Activated T-cell treated with anti-CD3 and anti-CD28 coated beads, Interleukin-2, amount 50 U/mL, for 72 hours (primary cell): ENCODE measurements at regions not wholly inside any gene's neighbourhood (a gene's known extent, or its start where the extent isn't known, plus 50 kb on each side); places are given as distances from the start of the nearest gene placed in this dataset.

Source experiments
- ATAC-seq, 2 donors: fragments of 150-1000 bp; cut with Tn5 transposase; replicated peaks in 1 of 2; 2 replicates each; pipeline ENCODE4 v1.10.0; 2021; ENCODE audit warnings: moderate library complexity in 2 of 2, mild to moderate bottlenecking in 1 of 2
- DNase-seq, 2 donors: peaks; one replicate each; pipeline ENCODE4 v3.0.0; 2021 to 2022; ENCODE audit warnings: mixed read lengths in 1 of 2
- H3K27ac Mint-ChIP-seq: one replicate; pipeline ENCODE4 v1.8.0; 2022; ENCODE audit warnings: mild to moderate bottlenecking, moderate library complexity, mixed read lengths
- H3K27me3 Mint-ChIP-seq: one replicate; pipeline ENCODE4 v1.8.0; 2022; ENCODE audit warnings: low read depth, mixed read lengths
- H3K36me3 Mint-ChIP-seq, 2 donors: one replicate each; pipeline ENCODE4 v1.8.0; 2022; ENCODE audit warnings: mixed read lengths in 2 of 2, mild to moderate bottlenecking in 1 of 2; ENCODE audit not compliant: insufficient read depth in 2 of 2
- H3K4me1 Mint-ChIP-seq: one replicate; pipeline ENCODE4 v1.8.0; 2022; ENCODE audit warnings: low read depth, mixed read lengths
- H3K4me3 Mint-ChIP-seq, 2 donors: one replicate each; pipeline ENCODE4 v1.8.0; 2022; ENCODE audit warnings: mild to moderate bottlenecking in 2 of 2, mixed read lengths in 2 of 2, moderate library complexity in 2 of 2
- H3K9me3 Mint-ChIP-seq, 2 donors: one replicate each; pipeline ENCODE4 v1.8.0; 2022; ENCODE audit warnings: mixed read lengths in 2 of 2

DNA sequence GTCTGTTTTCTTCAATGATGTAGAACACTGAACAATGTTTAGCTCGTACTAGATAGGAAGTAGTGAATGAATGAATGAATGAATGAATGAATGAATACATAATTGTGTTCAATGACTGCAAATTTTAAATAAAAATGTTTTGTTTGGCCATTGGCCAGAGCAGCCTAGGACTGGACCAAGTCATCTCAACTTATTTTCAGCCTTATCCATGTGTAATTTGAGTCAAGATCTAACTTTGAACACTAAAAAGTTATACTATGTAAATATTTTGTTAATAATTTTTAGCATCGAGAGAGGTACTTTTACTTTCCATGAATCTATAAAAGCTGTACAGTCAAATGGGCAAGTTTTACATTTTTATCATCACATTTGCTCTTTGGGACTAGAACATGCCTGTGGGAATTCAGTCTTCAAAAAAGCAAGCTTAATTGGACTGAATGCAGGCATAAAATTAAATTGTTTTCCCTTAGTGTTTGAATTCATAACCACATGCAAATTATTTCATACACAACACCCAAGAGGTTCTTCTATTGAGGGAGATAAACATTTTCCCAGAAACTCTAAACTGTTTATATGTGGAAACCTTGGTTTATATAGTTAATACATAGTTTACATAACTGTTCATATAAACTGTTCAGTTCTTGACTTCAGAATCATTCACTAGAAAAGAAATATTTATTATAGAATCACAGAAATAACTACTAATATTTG lies 222.1 kb upstream of the ANO3 start:
- ATAC-seq (no peak), DNase-seq (no peak)
- H3K4me3 Mint-ChIP-seq = no peak overlapping the region
- H3K36me3 Mint-ChIP-seq = no peaks in the 10 kb centered on the region
- no peak overlapping the region for H3K27ac Mint-ChIP-seq
- peaks cover 5% of the 10 kb centered on the region in 2 donors for H3K9me3 Mint-ChIP-seq
- H3K4me1 Mint-ChIP-seq = no peaks in the 10 kb centered on the region
- no peaks in the 10 kb centered on the region for H3K27me3 Mint-ChIP-seq

DNA sequence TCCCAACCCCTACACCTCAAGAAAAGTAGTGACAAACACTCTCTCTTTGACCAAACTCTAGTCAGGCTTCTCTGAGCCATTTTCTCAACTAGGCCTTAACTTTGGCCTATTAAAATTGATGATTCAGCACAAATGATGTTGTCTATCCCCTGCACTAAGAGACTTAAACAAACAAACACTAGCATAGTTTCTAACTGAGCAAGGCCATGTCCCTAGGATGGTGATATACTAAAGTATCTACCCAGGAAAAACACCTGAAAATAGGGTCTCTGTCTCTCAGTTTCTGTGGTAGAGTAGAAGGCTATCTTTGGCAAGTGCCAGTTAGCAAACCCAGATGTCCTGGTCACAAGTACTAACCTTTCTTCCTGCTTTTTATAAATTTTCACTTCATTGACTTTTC lies 219.7 kb upstream of the ANO3 start:
- Mint-ChIP-seq H3K27ac (no peak overlapping the region), H3K27me3 (no peaks in the 10 kb centered on the region), H3K4me3 (no peak overlapping the region), H3K9me3 (peaks cover 0 to 9% of the 10 kb centered on the region in 2 donors), H3K4me1 (no peaks in the 10 kb centered on the region), H3K36me3 (peaks cover 0 to 4% of the 10 kb centered on the region in 2 donors)
- ATAC-seq (no peak), DNase-seq (no peak)

DNA sequence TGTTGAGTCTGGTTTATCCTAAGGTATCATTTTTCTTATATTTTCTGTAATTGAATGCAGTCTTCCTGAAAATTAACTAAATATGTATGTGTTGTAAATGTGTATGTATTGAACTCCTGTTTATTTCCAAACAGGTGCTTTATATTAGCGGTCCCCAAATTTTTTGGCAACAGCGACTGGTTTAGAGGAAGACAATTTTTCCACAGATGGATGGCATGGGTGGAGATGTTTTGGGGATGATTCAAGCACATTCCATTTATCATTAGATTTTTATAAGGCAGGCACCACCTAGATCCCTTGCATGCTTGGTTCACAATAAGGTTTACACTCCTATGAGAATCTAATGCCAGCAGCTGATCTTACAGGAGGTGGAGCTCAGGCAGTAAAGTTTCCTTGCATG lies 210.5 kb upstream of the ANO3 start:
- ATAC-seq (no peak), DNase-seq (no peak)
- Mint-ChIP-seq H3K4me3 (no peak overlapping the region), H3K4me1 (no peaks in the 10 kb centered on the region), H3K27ac (no peak overlapping the region), H3K9me3 (peaks cover 1 to 3% of the 10 kb centered on the region in 2 donors), H3K27me3 (no peaks in the 10 kb centered on the region), H3K36me3 (peaks cover 0 to 1% of the 10 kb centered on the region in 2 donors)

DNA sequence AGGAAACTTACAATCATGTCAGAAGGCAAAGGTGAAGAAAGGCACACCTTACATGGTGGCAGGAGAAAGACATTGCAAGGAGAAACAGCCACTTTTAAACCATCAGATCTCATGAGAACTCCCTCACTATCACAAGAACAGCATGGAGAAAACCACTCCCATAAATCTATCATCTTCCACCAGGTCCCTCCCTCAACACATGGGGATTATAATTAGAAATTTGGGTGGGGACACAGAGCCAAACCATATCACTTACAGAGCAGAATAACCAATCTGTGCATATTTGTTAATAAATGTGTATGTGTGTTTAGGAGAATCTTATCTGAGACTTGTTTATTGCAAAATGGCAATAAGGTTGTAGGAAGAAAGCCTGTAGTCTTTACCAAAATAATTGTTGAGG lies 205.2 kb upstream of the ANO3 start:
- Mint-ChIP-seq H3K9me3 (peaks cover 6 to 12% of the 10 kb centered on the region in 2 donors), H3K36me3 (peaks cover 1 to 2% of the 10 kb centered on the region in 2 donors), H3K4me3 (no peak overlapping the region), H3K4me1 (no peaks in the 10 kb centered on the region), H3K27me3 (no peaks in the 10 kb centered on the region), H3K27ac (no peak overlapping the region)
- DNase-seq (no peak), ATAC-seq (no peak)

DNA sequence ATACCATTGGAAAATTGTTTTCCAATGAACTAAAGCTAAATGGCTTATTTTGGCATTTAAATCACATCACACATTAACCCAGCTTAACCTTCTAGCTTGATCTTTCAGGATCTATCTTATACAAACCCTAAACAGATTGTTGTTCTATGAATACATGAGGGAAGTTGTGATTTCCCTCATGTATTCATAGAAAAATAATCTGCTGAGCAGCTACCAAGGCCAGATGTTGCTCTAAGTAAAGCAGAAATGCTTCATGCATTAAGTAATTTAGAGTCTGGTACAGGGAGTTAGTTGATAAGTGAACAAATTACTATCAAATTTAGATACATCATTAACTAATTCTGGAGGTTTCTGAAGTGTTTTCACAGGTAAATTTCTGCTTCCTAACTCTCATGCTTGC lies 204.6 kb upstream of the ANO3 start:
- no peak overlapping the region for H3K27ac Mint-ChIP-seq
- ATAC-seq (no peak), DNase-seq (no peak)
- H3K4me3 Mint-ChIP-seq = no peak overlapping the region
- H3K9me3 Mint-ChIP-seq = peaks cover 6 to 12% of the 10 kb centered on the region in 2 donors
- peaks cover 1 to 2% of the 10 kb centered on the region in 2 donors for H3K36me3 Mint-ChIP-seq
- H3K4me1 Mint-ChIP-seq = no peaks in the 10 kb centered on the region
- no peaks in the 10 kb centered on the region for H3K27me3 Mint-ChIP-seq

DNA sequence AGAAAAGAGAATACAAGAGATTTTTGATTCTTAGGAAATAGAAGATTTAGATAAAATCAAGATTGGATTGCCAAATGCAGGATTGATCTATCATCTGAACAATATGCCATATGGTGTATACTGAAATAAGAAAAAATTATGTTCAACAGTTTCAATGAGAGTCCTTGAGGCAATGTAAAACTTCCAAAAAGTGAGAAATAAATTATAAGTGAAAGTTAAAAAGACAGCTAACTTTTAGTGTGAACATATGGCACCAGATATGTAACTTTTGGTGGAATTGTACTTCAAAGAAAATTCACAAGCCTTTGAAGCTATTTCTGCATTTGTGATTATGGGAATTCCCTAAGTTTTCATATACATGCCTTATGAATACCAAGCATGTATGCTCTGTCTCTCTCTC lies 200.5 kb upstream of the ANO3 start:
- H3K27ac Mint-ChIP-seq = no peak overlapping the region
- peaks cover 3 to 14% of the 10 kb centered on the region in 2 donors for H3K9me3 Mint-ChIP-seq
- H3K4me1 Mint-ChIP-seq = no peaks in the 10 kb centered on the region
- no peaks in the 10 kb centered on the region for H3K27me3 Mint-ChIP-seq
- H3K4me3 Mint-ChIP-seq = no peak overlapping the region
- DNase-seq = no peak
- peaks cover 0 to 2% of the 10 kb centered on the region in 2 donors for H3K36me3 Mint-ChIP-seq
- ATAC-seq = no peak

DNA sequence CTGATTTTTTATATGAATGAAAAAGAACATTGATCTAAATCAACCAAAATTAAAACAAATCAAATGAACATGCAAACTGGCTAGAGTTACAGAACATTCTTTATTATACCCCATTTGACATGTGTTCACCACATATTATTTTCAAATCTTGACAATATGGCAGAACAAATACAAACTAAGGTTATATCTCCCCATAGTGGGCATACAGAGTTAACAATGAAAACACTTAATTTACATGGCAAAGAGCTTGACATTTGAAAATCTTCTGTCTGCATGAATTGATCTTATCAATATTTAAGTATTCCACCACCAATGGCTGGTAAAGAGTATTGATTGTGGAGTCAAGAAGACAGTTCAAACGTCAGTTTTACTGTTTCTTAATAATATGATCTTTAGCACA lies 197.9 kb upstream of the ANO3 start:
- H3K27me3 Mint-ChIP-seq = no peaks in the 10 kb centered on the region
- H3K4me3 Mint-ChIP-seq = no peak overlapping the region
- DNase-seq = no peak
- H3K9me3 Mint-ChIP-seq = peaks cover 3 to 11% of the 10 kb centered on the region in 2 donors
- no peak for ATAC-seq
- H3K36me3 Mint-ChIP-seq = no peaks in the 10 kb centered on the region
- no peak overlapping the region for H3K27ac Mint-ChIP-seq
- no peaks in the 10 kb centered on the region for H3K4me1 Mint-ChIP-seq

DNA sequence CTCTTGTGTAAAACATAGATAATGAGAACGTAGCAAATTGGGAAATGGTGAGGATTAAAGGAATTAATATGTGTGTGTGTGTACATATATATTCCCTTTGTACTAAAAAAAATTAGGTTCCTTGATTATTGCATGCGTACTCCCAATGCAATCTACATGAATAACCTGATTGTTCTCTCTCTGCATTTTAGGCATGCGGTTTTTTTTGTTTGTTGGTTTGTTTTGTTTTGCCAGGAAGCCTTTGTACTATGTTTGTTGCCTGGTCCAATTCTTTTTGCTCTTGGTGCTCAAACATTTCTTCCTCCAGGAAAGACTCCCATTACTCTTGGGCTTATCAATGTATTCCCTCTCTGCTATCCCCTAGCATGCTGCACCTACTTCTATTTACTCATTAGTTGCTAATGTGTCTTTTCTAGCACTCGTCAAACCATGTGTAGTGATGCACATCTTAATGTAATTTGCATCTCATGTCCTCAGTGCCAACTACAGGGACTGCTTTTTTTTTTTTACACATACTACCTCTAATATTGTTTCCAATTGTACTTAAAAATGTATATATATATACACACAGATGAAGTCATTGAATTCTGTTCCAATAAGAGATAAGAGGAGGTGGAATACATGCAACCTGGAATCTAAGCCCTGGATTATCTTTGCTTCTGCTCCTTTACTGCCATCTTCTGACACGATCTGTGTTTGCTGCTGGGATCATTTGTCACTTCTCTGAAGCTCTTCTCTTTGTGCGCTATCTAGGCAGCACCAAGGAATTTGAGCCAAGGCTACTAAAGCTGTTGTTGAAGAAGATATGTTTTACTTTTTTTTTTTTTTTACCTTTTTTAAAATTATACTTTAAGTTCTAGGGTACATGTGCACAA lies 197.2 kb upstream of the ANO3 start:
- DNase-seq (no peak), ATAC-seq (no peak)
- Mint-ChIP-seq H3K27me3 (no peaks in the 10 kb centered on the region), H3K9me3 (peaks cover 3 to 4% of the 10 kb centered on the region in 2 donors), H3K27ac (no peak overlapping the region), H3K4me3 (no peak overlapping the region), H3K4me1 (no peaks in the 10 kb centered on the region), H3K36me3 (no peaks in the 10 kb centered on the region)

DNA sequence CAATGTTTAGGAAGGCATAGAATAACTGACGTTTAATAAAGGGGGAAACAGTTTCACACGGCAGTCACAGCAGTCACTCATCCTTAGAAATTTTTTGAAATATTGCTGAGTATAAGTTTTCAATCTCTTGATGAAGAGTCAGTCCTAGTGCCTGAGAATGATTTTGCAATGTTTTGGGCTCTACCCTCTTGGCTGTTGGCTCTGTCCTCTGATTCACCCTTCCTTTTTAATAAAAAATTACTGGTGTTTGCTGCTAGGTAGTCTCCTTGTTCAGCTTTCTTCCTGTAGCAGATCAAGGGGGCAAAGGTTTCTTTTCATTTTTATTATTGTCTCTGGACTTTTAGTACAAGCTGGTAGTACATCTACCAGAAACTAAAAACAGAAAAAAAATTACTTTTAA lies 194.3 kb upstream of the ANO3 start:
- ATAC-seq = no peak
- H3K27me3 Mint-ChIP-seq = no peaks in the 10 kb centered on the region
- H3K4me1 Mint-ChIP-seq = no peaks in the 10 kb centered on the region
- H3K9me3 Mint-ChIP-seq = peaks cover 3% of the 10 kb centered on the region in 2 donors
- DNase-seq = no peak
- no peak overlapping the region for H3K27ac Mint-ChIP-seq
- no peaks in the 10 kb centered on the region for H3K36me3 Mint-ChIP-seq
- H3K4me3 Mint-ChIP-seq = no peak overlapping the region

DNA sequence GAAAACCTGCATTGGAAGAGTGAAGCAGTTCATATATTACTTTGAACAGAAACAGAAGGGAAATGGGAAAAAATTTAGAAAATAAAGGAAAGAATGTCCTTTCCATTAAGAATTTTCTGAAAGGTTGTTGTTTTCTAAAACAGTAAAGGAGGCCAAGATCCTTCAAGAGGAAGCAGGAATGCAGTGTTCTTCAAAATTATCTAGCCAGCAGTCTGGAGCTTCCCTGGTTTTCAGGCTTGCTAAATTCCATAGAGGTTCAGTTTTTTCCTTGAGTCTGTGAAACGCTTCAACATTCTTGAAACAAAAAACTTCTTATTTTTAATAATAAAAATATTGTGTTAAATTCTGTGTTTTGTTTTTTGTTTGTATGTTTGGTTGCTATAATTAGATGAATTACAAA lies 189.0 kb upstream of the ANO3 start:
- DNase-seq (no peak), ATAC-seq (no peak)
- Mint-ChIP-seq H3K27me3 (no peaks in the 10 kb centered on the region), H3K9me3 (peaks cover 2 to 5% of the 10 kb centered on the region in 2 donors), H3K36me3 (no peaks in the 10 kb centered on the region), H3K27ac (no peak overlapping the region), H3K4me3 (no peak overlapping the region), H3K4me1 (no peaks in the 10 kb centered on the region)

DNA sequence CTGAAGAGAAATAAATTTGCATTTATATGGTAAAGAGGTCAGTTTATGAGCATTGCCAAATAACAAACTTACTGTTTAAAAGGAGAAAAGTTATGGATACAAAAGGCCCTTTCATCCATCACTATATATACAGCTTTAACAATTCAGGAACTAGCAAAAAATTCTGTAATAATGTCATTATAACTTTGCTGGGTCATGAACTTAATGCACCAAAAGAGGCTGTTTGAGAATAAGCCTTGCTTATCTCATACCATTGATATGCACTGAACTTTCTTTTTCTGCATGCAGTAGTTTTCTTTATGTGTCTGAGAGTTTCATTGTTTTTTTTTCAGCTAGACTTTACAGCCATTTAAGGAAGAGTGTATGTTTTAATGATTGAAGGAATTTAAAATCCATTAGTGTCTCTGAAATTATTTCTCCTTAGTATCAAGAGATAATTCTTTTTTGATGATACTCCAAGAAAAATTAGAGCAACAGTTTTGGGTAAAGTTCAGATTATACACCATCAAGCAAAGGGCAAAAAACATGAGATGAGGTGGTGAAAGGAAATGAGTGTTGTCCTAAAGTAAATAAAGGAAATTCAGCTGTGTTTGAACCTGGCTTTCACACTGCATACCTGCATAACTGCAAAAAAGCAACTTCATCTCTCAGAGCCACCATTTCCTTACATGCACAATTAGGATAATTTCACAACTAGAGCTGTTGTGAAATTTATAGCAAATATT lies 188.2 kb upstream of the ANO3 start:
- DNase-seq (no peak), ATAC-seq (no peak)
- Mint-ChIP-seq H3K36me3 (no peaks in the 10 kb centered on the region), H3K4me1 (no peaks in the 10 kb centered on the region), H3K9me3 (peaks cover 2 to 4% of the 10 kb centered on the region in 2 donors), H3K27me3 (no peaks in the 10 kb centered on the region), H3K4me3 (no peak overlapping the region), H3K27ac (no peak overlapping the region)

DNA sequence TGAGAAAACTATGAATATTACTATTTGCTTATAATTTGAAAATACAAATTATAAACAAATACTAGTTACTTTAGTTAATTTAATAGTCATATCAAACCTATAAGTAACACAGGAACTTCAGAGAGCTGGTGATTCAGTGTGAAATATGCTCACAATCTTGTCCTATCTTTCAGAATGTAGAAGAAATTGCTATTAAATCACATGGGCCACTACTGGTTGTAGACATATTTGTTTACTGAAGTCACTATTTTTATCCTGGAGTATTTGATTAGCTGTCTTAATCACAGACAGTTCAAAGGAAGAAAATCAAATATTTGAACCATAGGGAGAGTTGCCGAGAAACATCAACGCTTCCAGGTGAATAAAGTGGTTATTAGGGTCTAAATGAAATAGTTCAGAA lies 187.6 kb upstream of the ANO3 start:
- no peaks in the 10 kb centered on the region for H3K4me1 Mint-ChIP-seq
- DNase-seq = no peak

DNA sequence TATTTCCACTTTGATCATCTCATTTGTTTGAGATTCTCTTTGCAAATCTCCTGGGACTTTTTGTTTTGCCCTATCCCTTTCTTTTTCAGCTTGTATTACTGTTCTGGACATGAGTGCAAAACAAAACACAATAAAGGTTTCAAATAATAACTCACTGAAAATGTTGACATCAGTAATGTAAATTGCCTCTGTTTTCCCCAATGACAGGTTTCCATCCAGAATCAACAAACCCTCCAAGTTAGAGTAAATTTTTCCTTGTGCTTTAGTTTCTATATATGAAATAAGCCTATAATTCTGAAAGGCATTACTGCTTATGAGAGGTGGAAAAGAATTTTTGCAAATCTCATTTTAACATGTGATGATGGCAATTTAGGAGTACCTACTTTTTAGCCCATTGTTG lies 187.0 kb upstream of the ANO3 start:
- H3K27me3 Mint-ChIP-seq = no peaks in the 10 kb centered on the region
- DNase-seq (no peak), ATAC-seq (no peak)
- no peaks in the 10 kb centered on the region for H3K36me3 Mint-ChIP-seq
- no peak overlapping the region for H3K4me3 Mint-ChIP-seq
- H3K4me1 Mint-ChIP-seq = no peaks in the 10 kb centered on the region
- H3K27ac Mint-ChIP-seq = no peak overlapping the region
- peaks cover 2 to 5% of the 10 kb centered on the region in 2 donors for H3K9me3 Mint-ChIP-seq

More for the DNA sequence above, 187.6 kb upstream of the ANO3 start:
- Mint-ChIP-seq H3K27me3 (no peaks in the 10 kb centered on the region), H3K4me3 (no peak overlapping the region), H3K9me3 (peaks cover 2 to 5% of the 10 kb centered on the region in 2 donors), H3K27ac (no peak overlapping the region), H3K36me3 (no peaks in the 10 kb centered on the region)
- no peak for ATAC-seq
